Lung (tissue), 11 donors: ENCODE measurements at regions not wholly inside any gene's neighbourhood (a gene's known extent, or its start where the extent isn't known, plus 50 kb on each side); places are given as distances from the start of the nearest gene placed in this dataset.

Source experiments
- ATAC-seq: fragments of 200-7000 bp; cut with Tn5 transposase; one replicate; pipeline ENCODE4 v1.9.1; 2020; ENCODE audit warnings: moderate number of reproducible peaks; ENCODE audit not compliant: insufficient read depth, low FRiP score
- DNase-seq, 3 donors: peaks; one replicate each; pipeline ENCODE4 v3.0.0-alpha.2; 2013 to 2017
- H3K27ac ChIP-seq, 2 donors: one replicate each; pipeline ENCODE4 v1.5.1; 2013; ENCODE audit warnings: mild to moderate bottlenecking in 2 of 2, moderate library complexity in 2 of 2, control low read depth in 1 of 2, inconsistent platforms in 1 of 2, low read depth in 1 of 2, low read length in 1 of 2
- H3K27me3 ChIP-seq, 3 donors: one replicate each; pipeline ENCODE4 v1.5.1; 2013; ENCODE audit warnings: low read length in 2 of 3; ENCODE audit not compliant: control insufficient read depth in 3 of 3, insufficient read depth in 3 of 3
- H3K36me3 ChIP-seq, 4 donors: one replicate each; pipeline ENCODE4 v1.5.1; 2013; ENCODE audit warnings: low read length in 4 of 4, mild to moderate bottlenecking in 1 of 4, moderate library complexity in 1 of 4; ENCODE audit not compliant: control insufficient read depth in 4 of 4, insufficient read depth in 4 of 4
- H3K4me1 ChIP-seq, 5 donors: one replicate each; pipeline ENCODE4 v1.5.1; 2013; ENCODE audit warnings: low read length in 5 of 5, mild to moderate bottlenecking in 2 of 5, moderate library complexity in 1 of 5; ENCODE audit not compliant: control insufficient read depth in 5 of 5, insufficient read depth in 5 of 5
- H3K4me3 ChIP-seq: one replicate; pipeline ENCODE4 v1.5.1; 2013; ENCODE audit warnings: mild to moderate bottlenecking, control low read depth, moderate library complexity
- H3K9ac ChIP-seq, 2 donors: one replicate each; pipeline ENCODE4 v1.5.1; 2013; ENCODE audit warnings: low read length in 2 of 2, control low read depth in 1 of 2; ENCODE audit not compliant: insufficient read depth in 1 of 2
- H3K9me3 ChIP-seq, 4 donors: one replicate each; pipeline ENCODE4 v1.5.1; 2013; ENCODE audit warnings: low read length in 3 of 4, mild to moderate bottlenecking in 1 of 4, moderate library complexity in 1 of 4; ENCODE audit not compliant: control insufficient read depth in 4 of 4, insufficient read depth in 3 of 4
- WGBS, 2 donors: extraction: QIAGEN DNeasy Blood & Tissue Kit; methylation state at CpG; one replicate each; pipeline ENCODE4 v1.1.7; 2013; 5-methylcytosine and 5-hydroxymethylcytosine counted together
- TF ChIP-seq, protein P1 (sequence below): IDR thresholded peaks from 2 replicates; pipeline ENCODE4 v1.5.1; 2012; ENCODE audit warnings: mild to moderate bottlenecking; ENCODE audit errors: control extremely low read depth, extremely low read depth
- donor health status: control.
- donor health status: control.
- donor health status: Bipolar disorder and iron deficiency.
- donor health status: healthy.
- donor health status: DM: yes; HTN: yes; CAD: no.

GRCh38 chr3:124221422-124221821 is 229.5 kb upstream of the ROPN1 start:
- WGBS, 2 donors = 54 to 69% methylated on average over 2 of the region's 2 CpGs
- no peak overlapping the region for H3K9ac ChIP-seq
- DNase-seq (no peak), ATAC-seq (no peak)
- H3K27ac ChIP-seq = no peak overlapping the region
- TF ChIP-seq, protein P1, sequence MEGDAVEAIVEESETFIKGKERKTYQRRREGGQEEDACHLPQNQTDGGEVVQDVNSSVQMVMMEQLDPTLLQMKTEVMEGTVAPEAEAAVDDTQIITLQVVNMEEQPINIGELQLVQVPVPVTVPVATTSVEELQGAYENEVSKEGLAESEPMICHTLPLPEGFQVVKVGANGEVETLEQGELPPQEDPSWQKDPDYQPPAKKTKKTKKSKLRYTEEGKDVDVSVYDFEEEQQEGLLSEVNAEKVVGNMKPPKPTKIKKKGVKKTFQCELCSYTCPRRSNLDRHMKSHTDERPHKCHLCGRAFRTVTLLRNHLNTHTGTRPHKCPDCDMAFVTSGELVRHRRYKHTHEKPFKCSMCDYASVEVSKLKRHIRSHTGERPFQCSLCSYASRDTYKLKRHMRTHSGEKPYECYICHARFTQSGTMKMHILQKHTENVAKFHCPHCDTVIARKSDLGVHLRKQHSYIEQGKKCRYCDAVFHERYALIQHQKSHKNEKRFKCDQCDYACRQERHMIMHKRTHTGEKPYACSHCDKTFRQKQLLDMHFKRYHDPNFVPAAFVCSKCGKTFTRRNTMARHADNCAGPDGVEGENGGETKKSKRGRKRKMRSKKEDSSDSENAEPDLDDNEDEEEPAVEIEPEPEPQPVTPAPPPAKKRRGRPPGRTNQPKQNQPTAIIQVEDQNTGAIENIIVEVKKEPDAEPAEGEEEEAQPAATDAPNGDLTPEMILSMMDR = no peak
- no peaks in the 10 kb centered on the region for H3K27me3 ChIP-seq
- H3K36me3 ChIP-seq = no peaks in the 10 kb centered on the region
- H3K4me1 ChIP-seq = peaks cover 0 to 3% (median 0%) of the 10 kb centered on the region in 5 donors
- H3K4me3 ChIP-seq = no peak overlapping the region
- no peaks in the 10 kb centered on the region for H3K9me3 ChIP-seq

DNA sequence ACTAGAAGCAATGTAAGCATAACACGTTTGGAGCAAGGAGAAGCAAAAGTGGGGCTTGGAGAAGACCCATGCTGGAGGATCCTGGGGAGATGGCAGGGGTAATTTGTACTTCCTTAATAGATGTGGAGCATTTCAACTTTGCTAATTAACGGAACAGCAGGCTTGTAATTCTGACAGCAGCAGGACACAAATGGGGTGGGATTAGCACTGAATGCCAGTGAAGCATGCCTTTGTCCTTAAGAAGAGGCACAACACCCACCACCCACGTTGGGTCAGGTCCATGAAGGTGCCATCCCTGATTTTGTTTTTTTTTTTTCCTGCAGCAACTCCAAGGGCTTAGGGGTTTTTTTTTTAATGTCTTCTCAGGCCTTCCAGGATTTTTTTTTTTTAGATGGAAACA is 231.9 kb upstream of the ROPN1 start:
- Histone ChIP-seq H3K36me3 (peaks cover 0 to 6% (median 0%) of the 10 kb centered on the region in 4 donors), H3K9ac (no peak overlapping the region), H3K27me3 (no peaks in the 10 kb centered on the region), H3K27ac (no peak overlapping the region), H3K4me3 (no peak overlapping the region), H3K9me3 (peaks cover 0 to 5% (median 0%) of the 10 kb centered on the region in 4 donors), H3K4me1 (peaks cover 0 to 3% (median 0%) of the 10 kb centered on the region in 5 donors)
- ATAC-seq (no peak), DNase-seq (no peak)
- 67 to 86% methylated on average over 3 of the region's 3 CpGs for WGBS, 2 donors
- TF ChIP-seq, protein P1 = no peak

- H3K4me3 ChIP-seq = no peak overlapping the region
- TF ChIP-seq, protein P1 = no peak
- no peak overlapping the region for H3K27ac ChIP-seq
- WGBS, 2 donors = 68 to 92% methylated on average over 1 of the region's 1 CpG
- no peak for DNase-seq
- no peak for ATAC-seq
- H3K9me3 ChIP-seq = peaks cover 0 to 5% (median 0%) of the 10 kb centered on the region in 4 donors
- H3K36me3 ChIP-seq = peaks cover 0 to 7% (median 1%) of the 10 kb centered on the region in 4 donors
- no peaks in the 10 kb centered on the region for H3K27me3 ChIP-seq
- no peaks in the 10 kb centered on the region for H3K4me1 ChIP-seq
- H3K9ac ChIP-seq = no peak overlapping the region
Measured at GRCh38 chr3:124227150-124227630, 235.3 kb upstream of the ROPN1 start.

- H3K4me3 ChIP-seq = no peak overlapping the region
- H3K36me3 ChIP-seq = peaks cover 0 to 7% (median 1%) of the 10 kb centered on the region in 4 donors
- no peak overlapping the region for H3K27ac ChIP-seq
- DNase-seq (no peak), ATAC-seq (no peak)
- H3K9me3 ChIP-seq = peaks cover 0 to 5% (median 0%) of the 10 kb centered on the region in 4 donors
- H3K4me1 ChIP-seq = no peaks in the 10 kb centered on the region
- TF ChIP-seq, protein P1 = no peak
- H3K9ac ChIP-seq = no peak overlapping the region
- H3K27me3 ChIP-seq = no peaks in the 10 kb centered on the region
- 73 to 87% methylated on average over 5 of the region's 5 CpGs for WGBS, 2 donors
Measured at GRCh38 chr3:124229420-124229819, 237.5 kb upstream of the ROPN1 start.
